ENCODE measurements at regions not wholly inside any gene's neighbourhood (a gene's known extent, or its start where the extent isn't known, plus 50 kb on each side); places are given as distances from the start of the nearest gene placed in this dataset.
A peak's percentile ranks its signal among the peaks of the same experiment; 100 is the strongest.

DNA sequence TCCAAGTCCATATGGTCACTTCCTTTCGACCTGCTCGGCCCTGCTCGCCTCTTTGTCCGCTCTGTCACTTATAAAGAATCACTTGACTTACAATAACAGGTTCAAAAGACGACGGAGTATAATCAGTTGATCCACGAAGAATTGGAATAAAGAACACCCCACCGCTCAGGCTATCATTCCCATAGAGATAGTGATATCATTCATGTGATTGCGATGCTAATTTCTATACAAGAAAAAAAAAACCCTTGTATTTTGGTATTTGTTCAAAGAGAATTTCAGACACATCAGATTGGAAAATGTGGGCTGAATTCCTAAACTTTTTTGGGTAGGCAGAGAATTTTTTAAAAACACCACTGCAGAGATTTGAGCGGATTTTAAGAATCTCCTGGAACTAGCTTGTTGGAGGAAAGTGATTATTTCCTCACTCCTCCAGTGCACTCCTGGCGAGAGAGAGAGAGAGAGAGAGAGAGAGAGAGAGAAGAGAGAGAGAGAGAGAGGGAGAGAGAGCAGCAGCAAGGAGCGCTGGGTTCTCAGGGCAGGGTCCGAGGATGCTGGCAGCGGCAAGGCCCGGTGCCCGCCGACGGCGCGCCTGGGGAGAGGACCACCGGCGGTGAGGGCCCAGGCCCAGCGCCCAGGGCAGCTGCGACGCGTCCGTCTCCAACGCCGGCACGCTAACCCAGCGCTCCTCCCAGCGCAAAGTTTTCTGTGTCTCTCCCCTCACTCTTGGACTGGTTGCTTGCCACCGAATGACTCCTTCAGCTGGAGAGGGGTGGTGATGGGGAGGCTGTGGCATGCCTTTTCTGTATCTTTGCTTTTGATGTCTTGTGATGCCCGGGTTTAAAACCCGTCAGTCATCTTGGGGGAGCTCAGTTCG lies 149.0 kb upstream of the ZNF536 start:
- no peak for DNase-seq

DNA sequence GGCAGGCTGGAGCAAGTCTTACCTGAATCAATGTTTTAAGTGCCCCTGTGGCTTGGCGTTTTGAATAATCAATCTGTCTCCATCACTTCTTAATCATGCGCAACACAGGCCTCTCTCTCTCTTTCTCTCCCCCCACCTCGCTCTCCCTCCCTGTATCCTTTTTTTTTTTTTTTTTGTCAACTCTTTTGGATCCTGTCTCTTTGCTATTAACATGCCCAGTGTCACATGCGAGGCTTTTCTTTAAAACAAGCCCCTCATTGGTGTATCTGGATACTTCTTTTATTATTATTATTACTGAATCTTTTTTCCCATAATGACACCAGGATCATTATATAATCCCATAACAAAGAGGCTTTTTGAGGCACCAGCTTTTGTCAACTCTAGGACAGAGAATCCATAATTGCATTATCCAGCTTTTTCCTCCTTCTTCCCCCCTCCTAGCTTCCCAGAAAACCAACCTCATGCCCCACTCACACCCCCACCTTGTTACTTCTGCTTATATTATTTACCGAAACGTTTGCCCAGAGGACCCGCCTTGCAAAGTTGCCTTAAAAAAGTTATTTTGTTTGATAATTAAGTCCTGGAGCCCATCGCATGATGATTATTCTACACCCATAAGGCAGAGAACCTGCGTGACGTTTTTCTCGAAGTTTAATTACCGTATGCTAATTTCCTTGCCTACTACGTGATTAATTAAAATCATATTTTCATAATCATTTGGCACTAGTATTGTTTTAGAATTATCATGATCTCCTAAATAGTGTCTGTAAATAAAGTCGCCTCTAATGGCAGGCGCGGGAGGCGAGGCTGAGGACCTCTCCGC lies 148.1 kb upstream of the ZNF536 start:
- DNase-seq, result no peak

DNA sequence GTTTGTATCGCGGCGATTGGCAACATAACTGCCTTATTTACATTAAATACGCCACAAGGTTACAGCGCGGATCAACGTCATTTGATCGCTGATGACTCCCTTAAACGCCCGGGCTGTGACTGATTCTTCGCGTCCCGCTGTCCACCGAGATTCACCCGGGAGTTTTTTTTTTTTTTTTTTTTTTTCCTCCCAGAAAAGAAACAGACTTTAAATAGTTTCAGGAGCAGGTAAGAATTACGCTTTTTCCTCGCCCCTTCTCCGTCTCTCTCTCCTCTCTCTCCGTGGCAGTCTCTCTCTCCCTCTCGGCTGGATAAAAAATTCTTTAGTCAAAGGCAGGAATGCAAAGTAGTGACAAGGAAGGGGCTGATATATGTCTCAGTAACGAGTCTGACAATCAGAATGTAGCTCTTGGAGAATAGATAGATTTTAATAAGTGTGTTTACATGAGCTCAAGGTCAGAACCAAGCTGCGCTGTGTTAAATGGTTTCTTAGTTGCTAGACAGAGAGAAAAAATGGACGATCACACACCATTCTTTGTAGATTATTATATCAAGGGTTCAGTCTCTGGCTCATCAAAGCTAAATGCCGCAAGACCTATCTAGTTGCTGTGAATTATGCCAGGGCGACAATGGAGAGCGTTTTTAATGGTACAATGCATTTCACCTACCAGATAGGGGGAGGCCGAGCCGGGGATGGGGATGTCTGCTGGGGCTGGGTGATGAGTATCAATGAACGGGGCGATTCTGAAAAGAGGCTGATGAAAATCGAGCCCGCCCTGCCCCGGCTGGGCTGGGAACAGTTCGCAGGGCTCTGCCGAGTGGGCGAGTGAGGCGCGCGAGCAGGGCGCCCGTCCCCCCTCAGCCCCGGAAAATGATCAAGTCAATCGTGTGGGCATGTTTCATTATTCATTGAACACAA lies 147.2 kb upstream of the ZNF536 start:
- no peak for DNase-seq

DNA sequence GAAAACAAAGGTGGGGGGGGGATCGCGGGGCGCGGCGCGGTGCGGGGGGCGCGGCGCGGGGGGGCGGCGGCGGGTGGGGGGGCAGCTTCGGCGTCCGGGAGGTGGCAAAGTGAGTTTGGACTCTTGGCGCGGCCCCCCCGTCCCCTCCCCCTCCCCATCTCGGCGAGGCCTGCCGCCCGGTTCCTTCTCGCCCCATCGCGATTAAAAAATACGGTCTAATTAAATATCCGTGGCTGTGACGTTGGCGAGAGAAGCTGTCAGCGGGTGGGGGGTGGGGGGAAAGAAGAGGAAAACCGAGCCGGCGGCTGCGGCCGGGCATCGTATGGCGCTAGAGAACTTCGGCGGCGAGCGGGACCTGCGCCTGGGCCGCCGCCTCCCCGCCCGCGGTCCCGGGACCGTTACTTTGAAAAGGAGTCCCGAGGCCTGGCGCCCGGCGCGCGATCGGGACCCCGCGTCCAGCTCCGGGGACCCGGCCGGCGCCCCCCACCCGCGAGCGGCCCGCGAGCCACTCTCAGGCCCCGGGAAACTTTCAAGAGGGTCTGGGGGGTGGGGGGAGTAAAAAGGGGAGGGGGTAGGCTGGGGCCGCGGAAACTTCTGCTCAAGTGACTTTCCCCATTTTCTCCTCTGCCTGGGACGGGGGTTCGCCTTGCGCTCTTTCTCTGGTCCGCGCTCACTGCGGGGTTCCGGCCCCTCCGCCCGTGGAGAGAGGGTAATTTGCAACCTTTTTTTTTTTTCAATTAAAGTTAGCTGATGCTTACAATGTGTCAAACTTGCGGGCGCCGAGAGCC lies 146.3 kb upstream of the ZNF536 start:
- DNase-seq, result no peak

DNA sequence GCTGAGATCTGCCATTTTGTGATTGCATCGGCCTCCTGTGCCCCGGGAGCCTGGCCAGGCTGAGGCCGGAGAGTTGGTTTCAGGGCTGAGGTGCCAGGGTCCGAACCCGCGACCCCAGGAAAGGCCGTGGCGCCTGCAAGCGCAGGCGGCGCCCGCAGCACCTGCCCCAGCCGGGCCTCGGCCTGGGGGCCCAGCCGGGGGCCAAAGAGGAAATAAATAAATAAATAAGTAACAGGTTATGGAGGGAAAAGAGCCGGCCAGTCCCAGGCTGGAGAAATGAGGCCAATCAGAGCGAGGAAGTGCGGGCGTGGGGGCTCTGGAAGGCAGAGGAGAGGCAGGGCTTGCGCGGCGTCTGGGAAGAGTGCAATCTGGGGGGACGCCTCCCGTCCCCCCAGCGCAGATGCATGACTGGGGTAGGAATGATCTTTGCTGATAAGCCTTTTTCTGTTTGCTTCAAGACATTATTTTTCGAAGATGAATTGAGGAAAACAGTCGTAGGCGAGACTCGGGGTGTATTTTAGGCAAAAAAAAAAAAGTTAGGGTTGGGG lies 145.6 kb upstream of the ZNF536 start:
- no peak for DNase-seq

DNA sequence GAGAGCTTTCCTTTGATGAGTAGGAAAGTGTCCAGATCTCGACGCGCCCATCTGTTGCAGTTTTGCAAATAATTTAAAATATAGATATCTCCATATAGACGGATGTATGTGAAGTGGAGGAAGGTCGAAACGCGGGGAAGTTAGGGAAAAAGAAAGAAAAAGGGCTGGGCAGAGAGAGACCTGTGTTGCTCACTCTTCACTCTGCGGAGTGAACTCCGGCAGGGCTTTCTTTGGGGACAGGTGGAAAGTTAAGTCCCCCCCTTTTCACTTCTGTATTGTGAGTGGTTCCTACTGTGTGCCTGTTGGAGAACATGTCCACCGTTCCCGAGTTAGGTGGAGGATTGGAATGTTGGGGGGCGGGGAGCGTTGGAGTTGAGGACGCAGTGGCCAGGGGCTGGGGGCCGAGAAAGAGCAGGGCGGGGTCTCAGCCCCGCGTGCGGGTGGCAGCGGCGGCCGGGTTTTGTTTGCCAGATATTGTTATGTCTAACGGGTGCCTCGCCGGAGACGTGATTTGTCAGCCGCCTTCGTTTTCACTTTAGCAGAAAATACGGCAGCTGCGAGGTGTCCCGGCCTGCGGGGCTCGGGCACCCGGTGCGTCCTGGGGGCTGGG lies 145.1 kb upstream of the ZNF536 start:
- no peak for DNase-seq

DNA sequence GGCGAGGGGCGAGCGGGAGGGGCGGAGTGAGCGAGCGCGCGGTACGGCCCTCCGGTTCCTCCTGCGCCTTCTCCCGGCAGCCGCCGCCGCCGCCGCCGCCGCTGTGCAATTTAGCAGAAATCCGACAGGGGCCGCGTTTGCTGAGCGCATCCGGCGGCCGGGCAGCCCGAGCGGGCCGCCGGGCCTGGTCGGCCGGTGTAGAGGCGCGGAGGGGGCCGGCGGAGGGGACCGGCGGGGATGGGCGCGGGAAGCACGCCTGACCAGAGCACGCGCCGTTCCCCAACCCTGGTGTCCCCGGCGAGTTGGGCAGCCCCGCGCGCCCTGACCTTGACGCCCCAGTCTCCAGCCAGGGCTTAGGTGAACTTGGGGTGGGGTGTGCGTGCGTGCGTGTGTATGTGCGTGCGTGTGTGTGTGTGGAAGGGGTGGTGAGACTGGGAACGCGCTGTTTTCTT lies 144.5 kb upstream of the ZNF536 start:
- DNase-seq, result peak; percentile 43

DNA sequence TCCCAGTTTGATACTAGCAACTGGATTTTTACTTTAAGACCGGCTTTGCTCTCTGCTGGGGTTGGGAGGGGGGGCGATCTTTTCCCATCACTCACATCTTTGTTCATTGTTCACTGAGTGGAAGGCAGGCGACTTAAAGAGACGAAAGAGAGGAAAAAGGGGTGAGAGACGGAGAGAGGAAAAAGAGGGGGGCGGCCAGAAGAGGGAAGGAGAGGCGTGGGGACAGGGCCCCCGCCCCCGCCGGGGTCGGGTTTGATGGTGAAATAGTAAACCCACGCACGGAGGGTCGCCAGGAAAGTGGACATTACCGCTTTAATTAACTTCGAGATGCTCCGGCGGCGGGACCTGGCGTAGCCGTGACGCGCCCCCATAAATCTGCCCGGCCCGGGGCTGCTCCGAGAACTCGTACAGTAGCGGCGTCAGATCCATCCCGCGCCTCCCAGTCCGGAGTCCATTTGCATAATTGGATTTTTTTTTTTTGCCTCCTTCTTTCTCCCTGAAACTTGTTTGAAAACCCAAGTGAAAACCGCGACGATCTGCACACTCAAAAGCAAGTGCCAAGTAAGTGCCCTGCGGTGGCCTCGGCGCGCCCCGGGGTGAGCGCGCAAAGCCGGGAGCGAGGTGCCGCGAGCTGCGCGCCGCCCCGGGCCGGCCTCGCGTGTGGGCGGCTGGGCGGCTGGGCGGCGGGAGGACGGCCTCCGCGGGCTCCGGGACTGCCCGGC lies 143.9 kb upstream of the ZNF536 start:
- DNase-seq, result no peak

DNA sequence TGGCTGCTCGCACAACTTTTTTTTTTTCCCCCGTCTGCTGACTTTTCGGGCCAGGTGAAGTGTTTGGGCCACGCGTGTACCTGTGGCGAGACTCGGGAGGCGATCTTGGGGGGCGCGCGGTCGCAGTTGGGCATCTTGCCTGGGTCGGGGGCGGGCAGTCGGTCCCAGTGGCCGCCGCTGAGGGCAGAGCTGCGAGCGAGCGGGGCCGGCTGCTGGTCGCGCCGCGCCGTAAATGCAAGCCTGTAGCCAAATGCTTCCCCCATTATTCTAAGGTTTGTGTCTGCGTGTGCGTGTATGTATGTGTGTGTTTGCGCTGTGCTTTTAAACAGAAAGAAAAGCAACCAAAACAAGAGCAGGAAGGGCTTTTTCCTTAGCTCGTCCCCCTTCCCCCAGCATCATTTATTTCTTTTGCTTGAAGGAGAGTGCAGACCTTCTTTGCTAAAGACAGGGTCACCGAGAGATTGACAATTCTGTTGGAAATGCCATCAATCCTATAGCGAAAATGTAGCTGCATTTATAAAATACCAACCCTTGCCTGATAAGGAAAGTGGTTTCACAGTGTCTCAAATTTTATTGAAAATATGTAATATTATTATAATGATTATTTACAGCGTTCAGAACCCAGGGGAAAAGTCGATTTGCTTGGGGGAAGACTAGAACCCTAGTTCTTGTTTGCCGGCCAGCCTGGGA lies 143.2 kb upstream of the ZNF536 start:
- DNase-seq, result no peak

DNA sequence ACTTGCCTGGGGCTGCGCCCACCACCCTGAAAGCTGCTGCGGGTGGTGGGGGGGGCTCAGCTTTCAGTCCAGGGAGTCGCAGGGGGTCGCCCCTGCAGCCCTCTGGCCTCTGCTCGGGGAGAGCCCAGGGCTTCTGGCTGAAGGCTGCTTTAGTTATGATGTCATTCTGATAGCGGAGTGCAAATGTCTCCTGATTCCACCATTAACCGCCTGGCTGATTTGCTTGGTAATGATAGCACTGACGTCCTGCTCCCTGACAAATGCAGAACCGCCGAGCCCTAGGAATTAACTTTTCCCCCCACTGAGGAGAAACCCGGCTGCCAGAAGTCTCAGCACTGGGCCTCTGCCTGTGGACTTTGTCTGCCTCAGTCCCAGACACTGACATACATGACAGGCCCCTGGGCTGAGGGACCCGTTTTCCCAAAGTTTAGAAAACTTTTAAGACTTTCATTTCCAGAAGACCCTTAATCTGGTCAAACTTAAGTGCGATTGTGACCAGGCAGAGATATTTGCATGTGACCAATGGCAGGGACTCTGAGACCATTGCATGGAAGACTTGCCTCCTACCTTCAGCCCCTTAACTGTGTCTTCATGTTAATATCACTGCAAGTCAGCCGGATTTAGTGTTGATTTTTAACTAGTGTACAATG lies 142.5 kb upstream of the ZNF536 start:
- DNase-seq, result no peak

DNA sequence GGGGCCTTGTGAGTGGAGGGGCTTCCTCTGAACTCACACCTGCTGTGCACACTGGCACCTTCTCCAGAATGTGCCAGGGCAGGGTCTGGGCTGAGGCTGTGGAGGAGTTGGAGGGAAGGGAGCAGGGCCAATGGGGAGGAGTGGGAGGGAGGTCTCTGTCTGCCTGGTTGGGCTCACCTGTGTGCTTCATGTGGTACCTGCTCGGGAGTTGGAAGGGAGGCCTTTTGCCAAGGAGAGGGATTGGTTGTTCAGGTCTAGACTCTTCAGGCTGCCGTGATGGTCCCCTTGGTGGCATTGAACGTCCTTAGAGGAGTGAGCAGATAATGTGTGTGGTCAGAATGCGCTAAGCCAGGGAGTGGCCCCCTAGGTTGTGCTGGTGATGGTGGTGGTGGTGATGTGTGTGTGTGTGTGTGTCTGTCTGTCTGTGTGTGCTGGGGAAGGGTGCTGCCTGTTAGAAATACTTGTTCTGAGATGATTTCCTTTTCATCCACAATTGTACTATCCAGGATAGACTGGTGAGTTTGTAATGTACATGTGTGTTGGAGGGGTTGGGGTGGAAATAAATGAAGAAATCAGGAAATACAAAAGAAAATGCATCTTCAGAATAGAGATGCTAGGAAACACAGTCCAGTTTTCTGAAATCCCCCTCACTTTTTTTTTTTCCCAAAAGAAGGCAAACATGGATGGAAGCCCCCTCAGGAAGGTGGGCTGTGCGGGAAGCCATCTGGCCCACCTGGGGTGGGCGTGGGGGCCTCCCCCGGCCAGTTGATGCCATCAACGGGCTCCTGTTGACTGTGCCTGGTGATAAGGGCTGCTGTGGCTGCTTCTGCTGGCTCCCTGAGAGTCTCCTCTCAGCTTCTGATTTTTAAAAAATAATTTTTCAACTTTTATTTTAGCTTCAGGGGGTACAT lies 140.5 kb upstream of the ZNF536 start:
- DNase-seq, result no peak

DNA sequence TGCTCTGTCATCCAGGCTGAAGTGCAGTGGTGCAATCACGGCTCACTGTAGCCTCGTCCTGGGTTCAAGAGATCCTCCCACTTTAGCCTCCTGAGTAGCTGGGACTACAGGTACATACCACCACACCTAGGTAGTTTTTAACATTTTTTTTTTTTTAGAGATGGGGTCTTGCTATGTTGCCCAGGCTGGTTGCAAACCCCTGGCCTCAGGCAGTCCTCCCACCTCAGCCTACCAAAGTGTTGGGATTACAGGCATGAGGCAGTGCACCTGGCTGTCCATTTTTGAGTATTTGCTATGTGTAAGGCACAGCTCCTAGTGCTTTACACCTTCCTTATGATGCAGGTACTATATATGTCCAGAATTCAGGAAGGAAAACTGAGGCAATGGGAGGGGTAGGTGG lies 138.8 kb upstream of the ZNF536 start:
- no peak for DNase-seq

DNA sequence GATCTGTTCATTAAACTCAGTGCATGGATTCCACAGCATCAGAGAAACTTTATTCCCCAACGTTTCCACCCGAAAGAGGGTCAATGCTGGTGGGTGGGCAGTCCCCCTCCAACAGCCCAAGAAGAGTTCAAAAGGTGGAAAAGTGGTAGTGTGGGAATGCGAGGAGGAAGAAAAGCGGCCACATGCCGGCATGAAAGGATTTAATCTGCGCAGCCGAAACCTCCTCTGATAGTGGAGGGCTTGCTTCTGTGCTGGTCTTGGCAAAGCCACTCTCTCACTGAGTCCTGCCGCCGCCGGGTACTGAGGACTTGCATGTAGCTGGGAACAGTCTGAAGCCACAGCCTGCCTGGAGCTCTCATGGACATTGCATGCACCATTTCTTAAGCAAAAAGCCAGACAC lies 136.2 kb upstream of the ZNF536 start:
- DNase-seq, result no peak

DNA sequence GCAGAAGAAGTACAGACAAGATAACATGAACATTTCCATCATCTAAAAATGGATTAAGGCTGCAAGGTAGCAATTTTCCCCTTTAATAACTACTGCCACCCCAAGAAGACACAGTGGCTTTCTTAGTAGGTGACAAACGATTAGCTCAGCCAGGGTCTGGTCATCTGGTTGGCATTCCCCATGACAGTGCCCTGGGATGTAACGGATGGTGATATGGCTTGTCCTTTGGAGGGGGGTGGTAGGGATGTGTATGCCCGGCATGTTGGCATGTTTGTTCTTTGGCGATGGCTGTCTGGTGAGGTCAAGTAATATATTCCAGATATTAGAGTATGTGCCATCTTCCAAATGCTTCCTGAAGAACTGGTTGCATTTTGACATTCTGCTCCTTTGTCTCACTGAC lies 135.6 kb upstream of the ZNF536 start:
- DNase-seq, result no peak

DNA sequence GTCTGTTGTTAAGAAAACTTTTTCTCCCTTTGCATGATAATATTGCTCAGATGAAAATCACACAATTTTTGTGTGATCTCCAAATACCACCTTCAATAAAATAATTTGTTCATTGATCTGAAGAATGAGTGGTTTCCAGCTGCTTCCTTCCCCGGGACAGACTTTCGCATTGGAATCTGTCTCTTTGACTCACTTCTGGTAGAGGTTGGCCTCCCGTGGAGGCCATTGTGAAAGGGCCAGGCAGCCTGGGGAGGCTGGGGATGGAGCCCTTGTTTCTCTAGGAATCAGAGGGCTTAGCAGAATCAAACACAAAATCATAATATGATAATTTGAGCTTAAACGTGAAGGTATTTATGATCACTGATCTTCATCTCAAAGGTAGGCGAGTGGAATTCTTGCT lies 135.0 kb upstream of the ZNF536 start:
- no peak for DNase-seq

DNA sequence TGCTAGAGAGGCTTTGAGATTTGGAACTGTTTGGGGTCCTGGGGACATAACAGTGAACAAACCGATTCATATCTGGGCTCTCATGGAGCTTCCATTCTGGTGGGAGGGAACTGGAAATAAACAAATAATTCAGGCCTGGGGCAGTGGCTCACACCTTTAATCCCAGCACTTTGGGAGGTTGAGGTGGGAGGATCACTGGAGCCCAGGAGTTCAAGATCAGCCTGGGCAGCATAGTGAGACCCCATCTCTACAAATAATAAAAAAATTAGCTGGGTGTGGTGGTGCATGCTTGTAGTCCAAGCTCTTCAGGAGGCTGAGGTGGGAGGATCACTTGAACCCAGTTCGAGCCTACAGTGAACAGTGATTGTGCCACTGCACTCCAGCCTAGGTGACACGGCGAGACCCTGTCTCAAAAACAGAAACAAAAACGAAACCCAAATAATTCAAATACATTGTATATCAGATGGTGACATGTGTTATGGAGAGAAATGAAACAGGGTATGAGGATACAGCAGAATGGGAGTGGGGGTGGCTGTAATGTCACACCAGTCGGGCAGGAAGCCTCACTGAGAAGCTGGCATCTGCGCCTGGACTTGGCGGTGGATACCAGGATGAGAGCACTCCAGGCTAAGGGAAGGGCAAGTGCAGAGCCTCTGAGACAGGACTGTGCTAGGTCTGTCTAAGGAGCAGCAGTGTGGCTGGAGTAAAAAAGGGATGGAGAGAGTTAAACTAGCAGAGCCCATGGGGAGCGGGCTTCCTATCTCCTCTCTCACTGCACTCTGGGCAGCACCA lies 131.1 kb upstream of the ZNF536 start:
- no peak for DNase-seq

DNA sequence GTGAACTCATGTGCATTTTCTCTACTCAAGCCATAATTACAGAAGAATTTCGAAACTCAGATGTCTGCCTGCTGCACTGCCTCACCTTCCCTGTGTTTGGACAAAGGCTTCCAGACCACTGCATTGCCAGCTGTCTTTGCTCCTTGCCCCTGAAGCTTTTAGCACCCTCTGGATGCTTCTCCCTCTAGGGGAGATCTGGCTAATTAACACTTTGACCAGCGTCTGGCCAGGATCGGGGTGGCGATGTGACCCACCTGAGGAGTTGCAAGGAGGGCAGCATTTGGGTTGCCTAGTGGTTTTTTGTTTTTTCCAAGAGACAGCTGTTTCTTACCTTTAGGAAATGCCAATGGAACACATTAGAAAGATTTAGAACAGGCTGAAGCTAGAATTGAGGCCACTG lies 127.7 kb upstream of the ZNF536 start:
- no peak for DNase-seq
